ENCODE measurements at regions not wholly inside any gene's neighbourhood (a gene's known extent, or its start where the extent isn't known, plus 50 kb on each side); places are given as distances from the start of the nearest gene placed in this dataset.

DNA sequence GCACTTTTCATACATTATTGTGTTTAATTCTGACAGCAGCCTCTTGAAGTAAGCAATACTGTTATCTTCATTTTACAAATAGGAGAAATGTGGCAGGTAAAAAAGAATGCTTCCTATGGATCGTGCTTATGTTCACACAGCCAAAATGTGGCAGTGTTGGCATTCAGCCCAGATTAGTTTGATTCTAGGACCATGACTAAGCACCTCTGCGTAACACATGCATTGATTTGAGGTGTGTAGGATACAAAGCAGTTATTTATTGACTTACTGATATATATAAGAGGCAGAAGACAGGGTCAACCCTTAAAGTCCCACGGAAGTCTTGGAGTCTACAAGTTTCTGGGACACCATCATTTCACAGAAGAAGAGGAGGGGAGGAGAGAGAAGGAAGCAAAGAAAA lies 1144.4 kb upstream of the GOT2 start:
- TF ChIP-seq EZH2 (IDR thresholded peaks at IDR 0.05; ENCODE audit: borderline replicate concordance) (no peak), EZH2phosphoT487 (IDR thresholded peaks at IDR 0.05; ENCODE audit: low read depth, severe bottlenecking, unreplicated experiment) (no peak)
- TF ChIP-seq, protein P1, sequence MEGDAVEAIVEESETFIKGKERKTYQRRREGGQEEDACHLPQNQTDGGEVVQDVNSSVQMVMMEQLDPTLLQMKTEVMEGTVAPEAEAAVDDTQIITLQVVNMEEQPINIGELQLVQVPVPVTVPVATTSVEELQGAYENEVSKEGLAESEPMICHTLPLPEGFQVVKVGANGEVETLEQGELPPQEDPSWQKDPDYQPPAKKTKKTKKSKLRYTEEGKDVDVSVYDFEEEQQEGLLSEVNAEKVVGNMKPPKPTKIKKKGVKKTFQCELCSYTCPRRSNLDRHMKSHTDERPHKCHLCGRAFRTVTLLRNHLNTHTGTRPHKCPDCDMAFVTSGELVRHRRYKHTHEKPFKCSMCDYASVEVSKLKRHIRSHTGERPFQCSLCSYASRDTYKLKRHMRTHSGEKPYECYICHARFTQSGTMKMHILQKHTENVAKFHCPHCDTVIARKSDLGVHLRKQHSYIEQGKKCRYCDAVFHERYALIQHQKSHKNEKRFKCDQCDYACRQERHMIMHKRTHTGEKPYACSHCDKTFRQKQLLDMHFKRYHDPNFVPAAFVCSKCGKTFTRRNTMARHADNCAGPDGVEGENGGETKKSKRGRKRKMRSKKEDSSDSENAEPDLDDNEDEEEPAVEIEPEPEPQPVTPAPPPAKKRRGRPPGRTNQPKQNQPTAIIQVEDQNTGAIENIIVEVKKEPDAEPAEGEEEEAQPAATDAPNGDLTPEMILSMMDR (IDR thresholded peaks at IDR 0.05; ENCODE audit: poor library complexity), result no peak

Data from hepatocyte (in vitro differentiated cells).